ENCODE measurements at regions not wholly inside any gene's neighbourhood (a gene's known extent, or its start where the extent isn't known, plus 50 kb on each side); places are given as distances from the start of the nearest gene placed in this dataset.

DNA sequence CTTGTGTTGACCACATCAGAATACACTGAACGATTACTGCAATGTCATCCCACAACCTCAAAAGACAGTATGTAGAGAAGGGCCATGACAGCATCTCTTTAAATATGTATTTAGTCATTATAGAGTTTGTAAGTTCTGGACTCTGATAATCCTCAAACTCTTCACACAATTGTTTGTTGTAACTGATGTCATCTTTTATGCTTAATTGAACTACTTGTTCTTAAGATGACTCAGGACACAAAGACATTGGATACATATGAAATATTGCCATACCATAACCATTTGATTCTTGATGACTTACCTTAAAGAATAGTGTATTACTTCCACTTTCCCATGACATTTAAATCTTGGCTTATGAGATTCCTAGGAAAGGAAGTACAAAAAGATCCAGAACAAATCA lies 347.6 kb downstream of the KLF5 start:
- WGBS, 3 donors = 42 to 68% (median 68%) methylated on average over 1 of the region's 1 CpG
- Histone ChIP-seq H3K27ac (no peak overlapping the region), H3K9me3 (no peaks in the 10 kb centered on the region), H3K4me1 (ENCODE audit: insufficient read depth) (no peaks in the 10 kb centered on the region), H3K4me3 (no peak overlapping the region), H3K27me3 (no peaks in the 10 kb centered on the region), H3K36me3 (no peaks in the 10 kb centered on the region)
- no peak for DNase-seq
- intact Hi-C loops (cut with DNase I) = loop anchor here in 1 of 4 donors (5.0 kb wide), 1 partner anchor 716 kb away; no protein-coding TSS in a partner anchor
- TF ChIP-seq EP300 (IDR thresholded peaks at IDR 0.05) = no peak
- TF ChIP-seq POLR2A (IDR thresholded peaks at IDR 0.05) = no peak
- TF ChIP-seq, protein P1, sequence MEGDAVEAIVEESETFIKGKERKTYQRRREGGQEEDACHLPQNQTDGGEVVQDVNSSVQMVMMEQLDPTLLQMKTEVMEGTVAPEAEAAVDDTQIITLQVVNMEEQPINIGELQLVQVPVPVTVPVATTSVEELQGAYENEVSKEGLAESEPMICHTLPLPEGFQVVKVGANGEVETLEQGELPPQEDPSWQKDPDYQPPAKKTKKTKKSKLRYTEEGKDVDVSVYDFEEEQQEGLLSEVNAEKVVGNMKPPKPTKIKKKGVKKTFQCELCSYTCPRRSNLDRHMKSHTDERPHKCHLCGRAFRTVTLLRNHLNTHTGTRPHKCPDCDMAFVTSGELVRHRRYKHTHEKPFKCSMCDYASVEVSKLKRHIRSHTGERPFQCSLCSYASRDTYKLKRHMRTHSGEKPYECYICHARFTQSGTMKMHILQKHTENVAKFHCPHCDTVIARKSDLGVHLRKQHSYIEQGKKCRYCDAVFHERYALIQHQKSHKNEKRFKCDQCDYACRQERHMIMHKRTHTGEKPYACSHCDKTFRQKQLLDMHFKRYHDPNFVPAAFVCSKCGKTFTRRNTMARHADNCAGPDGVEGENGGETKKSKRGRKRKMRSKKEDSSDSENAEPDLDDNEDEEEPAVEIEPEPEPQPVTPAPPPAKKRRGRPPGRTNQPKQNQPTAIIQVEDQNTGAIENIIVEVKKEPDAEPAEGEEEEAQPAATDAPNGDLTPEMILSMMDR (IDR thresholded peaks at IDR 0.05) = no peak

DNA sequence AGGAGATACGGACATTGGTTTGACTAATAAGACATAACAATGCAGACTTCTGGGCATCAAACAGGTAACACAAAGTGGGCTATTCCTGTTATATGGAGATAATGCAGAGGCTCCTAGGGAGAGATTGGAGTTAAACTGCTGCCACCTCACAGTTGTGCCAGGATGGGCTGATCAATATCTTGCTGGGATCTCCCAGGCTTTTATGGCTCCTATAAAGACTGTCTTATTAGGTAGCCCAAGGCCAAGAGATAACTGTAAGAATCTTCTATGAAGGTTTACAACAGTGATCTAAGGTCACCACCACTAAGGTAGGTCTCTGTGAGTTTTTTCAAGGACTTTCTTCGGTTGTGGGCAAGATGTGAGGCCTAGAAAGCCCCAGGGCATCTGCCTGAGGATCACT lies 345.8 kb downstream of the KLF5 start:
- H3K9me3 ChIP-seq = no peaks in the 10 kb centered on the region
- 41 to 81% (median 47%) methylated on average over 2 of the region's 2 CpGs for WGBS, 3 donors
- DNase-seq = no peak
- H3K4me3 ChIP-seq = no peak overlapping the region
- no peak overlapping the region for H3K27ac ChIP-seq
- H3K4me1 ChIP-seq (ENCODE audit: insufficient read depth) = no peaks in the 10 kb centered on the region
- no peak for TF ChIP-seq POLR2A (IDR thresholded peaks at IDR 0.05)
- TF ChIP-seq EP300 (IDR thresholded peaks at IDR 0.05) = no peak
- TF ChIP-seq, protein P1 (IDR thresholded peaks at IDR 0.05) = no peak
- no peaks in the 10 kb centered on the region for H3K27me3 ChIP-seq
- intact Hi-C loops (cut with DNase I) = no loop called here
- no peaks in the 10 kb centered on the region for H3K36me3 ChIP-seq

DNA sequence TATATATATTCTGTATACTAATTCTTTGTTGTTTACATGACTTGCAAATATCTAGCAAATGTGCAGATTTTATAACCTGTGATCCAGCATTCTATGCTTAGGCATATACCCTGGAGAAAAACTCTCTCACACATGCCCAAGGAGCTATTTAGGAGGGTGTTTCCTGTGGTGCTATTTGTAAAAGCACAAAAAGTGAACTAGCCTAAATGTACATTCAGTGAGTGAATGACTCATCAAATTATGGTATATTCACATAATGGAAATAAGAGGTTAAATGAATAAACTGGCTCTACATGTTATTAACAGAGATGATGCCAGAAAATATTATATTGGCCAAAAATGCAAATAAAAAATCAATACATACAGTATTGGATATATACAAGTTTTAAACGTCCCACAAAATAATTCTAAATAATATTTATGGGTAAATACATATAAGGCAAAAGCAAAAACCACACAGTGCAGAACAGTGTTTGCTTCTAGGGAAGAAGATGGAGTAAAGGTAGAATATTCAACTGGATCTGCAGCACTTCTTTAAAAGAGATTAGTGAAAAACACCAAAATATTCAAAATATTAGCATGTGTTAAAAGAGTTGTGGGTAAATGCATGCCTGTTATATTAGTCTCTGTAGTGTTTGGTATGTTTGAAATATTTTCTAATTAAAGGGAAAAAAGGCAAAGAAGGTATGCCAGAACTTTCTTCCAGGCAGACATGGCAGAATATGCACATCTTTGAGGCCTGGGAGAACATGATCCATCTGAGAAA lies 344.7 kb downstream of the KLF5 start:
- Histone ChIP-seq H3K27ac (no peak overlapping the region), H3K27me3 (no peaks in the 10 kb centered on the region), H3K4me3 (no peak overlapping the region), H3K36me3 (no peaks in the 10 kb centered on the region), H3K4me1 (ENCODE audit: insufficient read depth) (no peaks in the 10 kb centered on the region), H3K9me3 (no peaks in the 10 kb centered on the region)
- 70 to 74% (median 72%) methylated on average over 1 of the region's 1 CpG for WGBS, 3 donors
- TF ChIP-seq POLR2A (IDR thresholded peaks at IDR 0.05) = no peak
- intact Hi-C loops (cut with DNase I) = no loop called here
- DNase-seq = no peak

DNA sequence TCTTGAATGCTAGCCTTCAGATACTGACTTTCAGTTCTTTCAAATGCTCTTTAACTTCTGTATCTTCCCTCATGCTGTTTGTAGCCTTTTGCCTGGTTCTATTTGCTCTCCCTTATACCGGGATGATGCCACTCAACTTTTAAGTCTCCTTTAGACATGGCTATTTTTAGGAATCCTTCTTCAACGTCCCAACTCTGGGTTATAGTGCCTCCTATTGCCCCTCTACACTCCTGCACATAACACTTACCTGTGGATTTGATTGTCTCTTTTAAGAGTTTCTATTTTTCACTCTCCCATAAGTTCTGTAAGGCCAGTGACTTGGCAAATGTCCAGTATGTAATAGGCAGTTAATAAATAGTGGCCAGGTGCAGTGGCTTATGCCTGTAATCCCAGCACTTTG lies 343.0 kb downstream of the KLF5 start:
- Histone ChIP-seq H3K4me1 (ENCODE audit: insufficient read depth) (no peaks in the 10 kb centered on the region), H3K27ac (no peak overlapping the region), H3K4me3 (no peak overlapping the region), H3K9me3 (no peaks in the 10 kb centered on the region), H3K36me3 (no peaks in the 10 kb centered on the region), H3K27me3 (no peaks in the 10 kb centered on the region)
- TF ChIP-seq, protein P1 (IDR thresholded peaks at IDR 0.05) = no peak
- TF ChIP-seq EP300 (IDR thresholded peaks at IDR 0.05) (no peak), POLR2A (IDR thresholded peaks at IDR 0.05) (no peak)
- intact Hi-C loops (cut with DNase I) = no loop called here
- DNase-seq = no peak
- WGBS, 3 donors = 48 to 64% (median 59%) methylated on average over 2 of the region's 2 CpGs

Measured in ovary (tissue), 7 donors.